Omental fat pad (tissue), 3 donors: ENCODE measurements at regions not wholly inside any gene's neighbourhood (a gene's known extent, or its start where the extent isn't known, plus 50 kb on each side); places are given as distances from the start of the nearest gene placed in this dataset.

ENCODE experiments used
- ATAC-seq: fragments of 150-250 bp; one replicate; pipeline ENCODE4 v1.9.1; 2016; ENCODE audit warnings: mild to moderate bottlenecking, moderate library complexity; ENCODE audit not compliant: low FRiP score
- DNase-seq: peaks from one replicate; pipeline ENCODE4 v3.0.0-alpha.2; 2019; ENCODE audit warnings: low spot score
- TF ChIP-seq, protein P1 (sequence below), 3 donors: fragments of 450-650 bp; IDR thresholded peaks; one replicate each; pipeline ENCODE4 v1.5.1; 2016 to 2017; ENCODE audit warnings: antibody characterized with exemption in 3 of 3, mild to moderate bottlenecking in 3 of 3, moderate library complexity in 2 of 3

DNA sequence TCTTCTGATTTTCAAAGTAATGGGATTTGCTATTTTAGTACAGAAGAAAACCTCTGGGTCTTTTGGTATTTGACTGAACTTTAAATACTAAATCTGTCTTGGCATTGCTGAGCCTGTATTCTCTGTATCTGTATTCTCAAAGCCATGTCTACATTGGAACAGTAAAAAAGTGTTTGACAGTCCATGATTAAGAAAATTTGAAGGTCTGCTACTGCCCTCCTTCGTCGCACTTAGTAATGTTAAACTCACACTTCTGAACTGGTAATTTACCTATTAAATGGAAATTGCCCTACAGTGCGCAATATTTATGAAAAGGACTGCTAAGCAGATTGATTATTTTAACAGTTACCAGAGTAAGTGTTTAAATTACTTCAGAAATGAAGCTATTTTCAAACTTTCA is 165.7 kb upstream of the SMC2 start:
- TF ChIP-seq, protein P1, sequence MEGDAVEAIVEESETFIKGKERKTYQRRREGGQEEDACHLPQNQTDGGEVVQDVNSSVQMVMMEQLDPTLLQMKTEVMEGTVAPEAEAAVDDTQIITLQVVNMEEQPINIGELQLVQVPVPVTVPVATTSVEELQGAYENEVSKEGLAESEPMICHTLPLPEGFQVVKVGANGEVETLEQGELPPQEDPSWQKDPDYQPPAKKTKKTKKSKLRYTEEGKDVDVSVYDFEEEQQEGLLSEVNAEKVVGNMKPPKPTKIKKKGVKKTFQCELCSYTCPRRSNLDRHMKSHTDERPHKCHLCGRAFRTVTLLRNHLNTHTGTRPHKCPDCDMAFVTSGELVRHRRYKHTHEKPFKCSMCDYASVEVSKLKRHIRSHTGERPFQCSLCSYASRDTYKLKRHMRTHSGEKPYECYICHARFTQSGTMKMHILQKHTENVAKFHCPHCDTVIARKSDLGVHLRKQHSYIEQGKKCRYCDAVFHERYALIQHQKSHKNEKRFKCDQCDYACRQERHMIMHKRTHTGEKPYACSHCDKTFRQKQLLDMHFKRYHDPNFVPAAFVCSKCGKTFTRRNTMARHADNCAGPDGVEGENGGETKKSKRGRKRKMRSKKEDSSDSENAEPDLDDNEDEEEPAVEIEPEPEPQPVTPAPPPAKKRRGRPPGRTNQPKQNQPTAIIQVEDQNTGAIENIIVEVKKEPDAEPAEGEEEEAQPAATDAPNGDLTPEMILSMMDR (IDR thresholded peaks at IDR 0.05) = no peak
- no peak for ATAC-seq
- DNase-seq = no peak

DNA sequence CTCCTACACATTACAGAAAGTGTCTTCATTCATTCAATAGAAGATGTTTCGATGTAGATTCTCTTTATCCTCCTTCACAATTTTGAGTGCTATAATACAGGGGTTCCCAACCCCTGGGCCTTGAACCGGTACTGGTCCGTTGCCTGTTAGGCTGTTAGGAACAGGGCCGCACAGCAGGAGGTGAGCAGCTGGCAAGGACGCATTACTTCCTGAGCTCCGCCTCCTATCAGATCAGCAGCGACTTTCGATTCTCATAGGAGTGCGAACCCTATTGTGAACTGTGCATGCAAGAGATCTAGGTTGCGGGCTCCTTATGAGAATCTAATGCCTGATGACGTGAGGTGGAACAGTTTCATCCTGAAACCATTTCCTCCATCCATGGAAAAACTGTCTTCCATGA is 153.0 kb upstream of the SMC2 start:
- no peak for ATAC-seq
- no peak for DNase-seq
- TF ChIP-seq, protein P1 (IDR thresholded peaks at IDR 0.05) = no peak

DNA sequence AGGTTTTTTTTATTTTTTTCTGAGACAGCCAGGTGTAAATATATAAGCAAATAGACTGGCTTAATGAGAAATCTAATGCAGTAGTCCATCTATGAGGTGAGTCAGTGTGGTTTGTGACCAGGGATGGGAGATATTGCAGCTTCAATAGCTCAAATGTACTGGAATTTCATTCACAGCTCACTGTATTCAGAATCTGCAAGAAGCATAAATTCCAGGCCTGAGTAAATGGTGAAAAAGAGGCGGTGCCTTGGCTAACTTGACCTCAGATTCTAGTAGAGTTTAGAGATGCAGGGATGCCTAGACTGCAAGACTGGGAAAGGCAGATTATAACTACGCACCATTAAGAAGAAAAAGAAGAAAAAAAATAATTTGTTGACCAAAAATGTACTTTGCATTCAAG is 151.9 kb upstream of the SMC2 start:
- TF ChIP-seq, protein P1 (IDR thresholded peaks at IDR 0.05) = no peak
- ATAC-seq = no peak
- no peak for DNase-seq

DNA sequence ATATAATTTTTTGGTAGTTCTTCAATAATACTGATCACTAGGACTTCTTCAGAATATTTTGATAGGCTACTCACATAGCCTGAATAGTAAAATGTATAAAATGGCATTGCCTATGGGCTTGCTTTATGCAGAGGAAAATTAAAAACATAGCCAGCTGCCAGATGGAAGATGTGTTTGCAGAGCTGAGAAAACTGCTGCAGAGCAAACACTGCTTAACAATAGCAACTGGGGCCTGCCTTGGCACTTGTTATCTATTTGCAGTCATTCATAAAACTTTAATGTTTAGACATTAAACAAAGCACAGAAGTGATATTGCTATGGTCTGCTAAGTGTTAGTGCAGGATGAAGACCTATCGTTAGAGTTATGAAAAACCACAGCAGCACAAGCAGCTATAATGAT is 151.5 kb upstream of the SMC2 start:
- DNase-seq = no peak
- TF ChIP-seq, protein P1 (IDR thresholded peaks at IDR 0.05) = no peak
- ATAC-seq = no peak

DNA sequence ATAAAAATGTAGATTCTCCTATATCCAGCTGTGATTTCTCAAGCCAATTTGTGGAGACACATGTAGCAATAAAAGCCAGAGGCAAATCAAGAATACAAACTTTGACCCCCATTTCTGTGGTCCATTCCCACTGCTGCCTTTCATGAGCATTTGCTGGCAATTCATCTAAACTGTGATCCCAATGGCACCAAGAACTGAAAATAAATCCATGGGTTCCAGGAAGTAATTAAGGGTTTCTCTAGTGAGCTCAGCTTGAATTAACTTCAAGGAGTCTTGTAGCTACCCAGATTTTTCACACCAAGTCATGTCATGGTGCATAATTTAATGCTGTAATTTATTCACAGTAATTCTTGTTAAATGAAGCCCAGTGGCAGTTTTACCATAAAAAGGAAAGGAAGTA is 145.0 kb upstream of the SMC2 start:
- DNase-seq (no peak), ATAC-seq (no peak)
- TF ChIP-seq, protein P1 (IDR thresholded peaks at IDR 0.05) = no peak

DNA sequence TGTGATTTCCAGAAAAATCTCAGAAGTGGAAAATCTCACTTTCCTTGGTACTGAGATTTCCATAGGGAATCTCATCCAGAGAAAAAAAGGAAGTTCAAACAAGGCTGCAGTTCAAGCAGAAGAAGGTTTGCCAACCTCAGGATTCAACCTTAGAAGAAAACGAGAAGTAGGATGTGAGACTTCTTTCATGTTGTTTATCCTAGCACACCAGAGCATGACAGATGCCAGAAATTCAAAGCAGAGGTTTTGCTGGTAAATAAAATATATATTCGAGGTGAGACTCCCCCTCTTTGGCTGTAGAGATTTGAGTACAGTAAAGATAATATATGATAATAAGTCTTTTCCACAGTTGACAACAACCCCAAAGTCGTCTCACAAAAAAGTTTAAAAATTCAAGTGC is 116.9 kb upstream of the SMC2 start:
- ATAC-seq (no peak), DNase-seq (no peak)
- TF ChIP-seq, protein P1 (IDR thresholded peaks at IDR 0.05) = no peak

DNA sequence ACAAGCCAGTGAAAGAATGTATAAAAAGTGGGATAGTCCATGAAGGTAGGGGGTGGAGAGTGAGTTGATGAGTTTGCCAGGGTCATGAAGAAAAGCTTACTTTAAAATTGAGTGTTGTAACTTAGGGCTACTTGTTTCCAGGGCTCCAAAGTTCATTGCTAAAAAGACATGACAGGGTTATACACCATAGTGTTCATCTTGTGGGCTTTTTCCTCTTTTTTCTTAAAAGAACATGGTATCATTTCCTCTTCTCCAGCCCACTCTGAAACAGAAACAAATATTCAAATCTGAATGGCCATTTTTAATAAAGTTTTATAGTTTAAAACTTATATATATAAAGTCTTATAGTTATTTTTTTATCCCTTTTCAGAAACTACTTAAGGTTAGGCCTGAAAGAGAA is 115.7 kb upstream of the SMC2 start:
- ATAC-seq = no peak
- no peak for DNase-seq
- TF ChIP-seq, protein P1 (IDR thresholded peaks at IDR 0.05) = no peak
